ENCODE measurements at regions not wholly inside any gene's neighbourhood (a gene's known extent, or its start where the extent isn't known, plus 50 kb on each side); places are given as distances from the start of the nearest gene placed in this dataset.
"Not testable (repeated sequence)": the region's sequence is repeated elsewhere in the genome, so short reads cannot be mapped to it uniquely, and the experiment has no call there.

DNA sequence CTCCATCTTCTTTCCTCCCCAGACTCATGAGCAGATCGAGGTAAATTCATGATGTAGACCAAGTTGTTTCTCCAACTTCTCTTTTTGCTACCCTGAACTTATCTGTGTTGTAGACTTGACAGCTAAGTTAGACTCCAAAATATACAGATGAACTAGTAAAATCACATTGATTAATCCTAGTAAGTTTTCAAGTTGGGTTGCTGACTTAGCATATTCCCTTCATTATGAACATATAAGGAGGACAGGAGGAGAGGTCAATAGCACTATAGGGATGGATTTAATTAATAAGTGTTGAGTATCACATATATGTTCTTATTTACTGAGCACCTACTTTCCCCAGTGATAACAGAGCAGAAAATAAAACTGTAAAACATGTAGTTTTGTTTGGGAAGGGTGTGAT is 227.3 kb downstream of the TINAG start:
- Mint-ChIP-seq H3K4me3 (no peak overlapping the region), H3K36me3 (no peaks in the 10 kb centered on the region), H3K9me3 (peaks cover 6 to 16% (median 6%) of the 10 kb centered on the region in 3 donors), H3K27me3 (no peaks in the 10 kb centered on the region), H3K4me1 (no peaks in the 10 kb centered on the region), H3K27ac (no peak overlapping the region)
- ChIA-PET POLR2A (no interaction called here), CTCF (no interaction called here)
- Histone ChIP-seq H3K27ac (ENCODE audit: low read length) (no peak overlapping the region), H3K4me3 (ENCODE audit: control insufficient read depth in 1 of 2, extremely low read depth in 1 of 2, low read length in 1 of 2) (no peak overlapping the region), H3K9me3 (no peaks in the 10 kb centered on the region), H3K36me3 (ENCODE audit: control insufficient read depth in 2 of 2, extremely low read depth in 1 of 2, insufficient read depth in 1 of 2, low read length in 1 of 2) (no peaks in the 10 kb centered on the region), H3K4me1 (ENCODE audit: control insufficient read depth in 1 of 2, extremely low read depth in 1 of 2, insufficient read depth in 2 of 2, low read length in 2 of 2) (no peaks in the 10 kb centered on the region), H3K27me3 (replicated peaks in 1 of 2; ENCODE audit: control insufficient read depth in 2 of 2, extremely low read depth in 1 of 2, insufficient read depth in 2 of 2, low read length in 1 of 2) (no peaks in the 10 kb centered on the region)
- ATAC-seq (replicated peaks in 1 of 4) (no peak), DNase-seq (no peak)
- WGBS (ENCODE audit: insufficient coverage) = no CpG with 5 or more reads among the region's 1 CpG

DNA sequence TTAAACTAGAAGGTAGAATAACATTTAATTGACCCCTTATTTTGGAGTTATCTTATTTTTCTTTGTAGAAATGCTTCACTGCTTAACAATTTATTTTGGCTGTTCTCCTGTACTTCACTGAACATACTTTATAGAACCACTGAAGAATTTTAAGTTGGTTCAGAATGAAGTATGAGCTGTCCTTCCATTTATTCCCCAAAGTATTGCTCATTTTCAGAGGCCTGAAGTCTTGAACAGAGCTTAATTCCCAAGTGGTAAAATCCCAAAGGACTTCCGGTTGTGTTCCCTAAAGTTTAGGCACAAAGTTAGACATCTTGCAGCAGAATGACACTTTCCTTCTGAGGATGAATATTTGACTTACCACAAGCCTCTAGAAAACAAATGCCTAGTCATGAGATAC is 233.3 kb downstream of the TINAG start:
- ATAC-seq (replicated peaks in 1 of 4) (no peak), DNase-seq (no peak)
- H3K9me3 ChIP-seq = no peaks in the 10 kb centered on the region
- Mint-ChIP-seq H3K4me1 (no peaks in the 10 kb centered on the region), H3K27ac (no peak overlapping the region), H3K4me3 (no peak overlapping the region), H3K27me3 (no peaks in the 10 kb centered on the region), H3K36me3 (no peaks in the 10 kb centered on the region), H3K9me3 (peaks cover 10 to 24% (median 14%) of the 10 kb centered on the region in 3 donors)
- WGBS (ENCODE audit: insufficient coverage) = 100% methylated on average over 1 of the region's 1 CpG
- no peaks in the 10 kb centered on the region for H3K36me3 ChIP-seq (ENCODE audit: control insufficient read depth in 2 of 2, extremely low read depth in 1 of 2, insufficient read depth in 1 of 2, low read length in 1 of 2)
- H3K27me3 ChIP-seq (replicated peaks in 1 of 2; ENCODE audit: control insufficient read depth in 2 of 2, extremely low read depth in 1 of 2, insufficient read depth in 2 of 2, low read length in 1 of 2) = no peaks in the 10 kb centered on the region
- H3K27ac ChIP-seq (ENCODE audit: low read length) = no peak overlapping the region
- ChIA-PET POLR2A (no interaction called here), CTCF (no interaction called here)
- H3K4me1 ChIP-seq (ENCODE audit: control insufficient read depth in 1 of 2, extremely low read depth in 1 of 2, insufficient read depth in 2 of 2, low read length in 2 of 2) = no peaks in the 10 kb centered on the region
- no peak overlapping the region for H3K4me3 ChIP-seq (ENCODE audit: control insufficient read depth in 1 of 2, extremely low read depth in 1 of 2, low read length in 1 of 2)

DNA sequence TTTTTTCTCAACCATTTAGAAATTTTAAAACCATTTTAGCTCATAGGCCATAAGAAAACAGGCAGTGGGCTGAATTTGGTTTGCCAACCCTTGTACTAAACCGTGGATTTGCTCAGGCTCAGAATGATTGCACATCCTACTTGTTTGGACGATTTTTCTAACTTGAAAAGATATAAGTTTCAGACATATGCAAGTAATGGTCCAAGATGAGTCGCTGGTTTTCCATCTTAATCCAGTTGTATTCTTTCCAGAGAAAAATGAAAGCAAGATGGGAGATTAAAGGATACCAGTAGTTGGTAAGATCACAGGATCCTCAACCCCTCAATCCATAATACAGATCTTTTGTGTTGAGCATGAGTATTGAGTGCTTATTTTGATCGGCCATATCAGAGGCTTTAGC is 250.9 kb downstream of the TINAG start:
- H3K27ac ChIP-seq (ENCODE audit: low read length) = no peak overlapping the region
- POLR2A ChIA-PET = no interaction called here
- Mint-ChIP-seq H3K4me3 (no peak overlapping the region), H3K27me3 (no peaks in the 10 kb centered on the region), H3K4me1 (no peaks in the 10 kb centered on the region), H3K27ac (no peak overlapping the region), H3K36me3 (no peaks in the 10 kb centered on the region), H3K9me3 (peaks cover 2 to 25% (median 12%) of the 10 kb centered on the region in 3 donors)
- H3K27me3 ChIP-seq (replicated peaks in 1 of 2; ENCODE audit: control insufficient read depth in 2 of 2, extremely low read depth in 1 of 2, insufficient read depth in 2 of 2, low read length in 1 of 2) = no peaks in the 10 kb centered on the region
- H3K4me1 ChIP-seq (ENCODE audit: control insufficient read depth in 1 of 2, extremely low read depth in 1 of 2, insufficient read depth in 2 of 2, low read length in 2 of 2) = no peaks in the 10 kb centered on the region
- H3K36me3 ChIP-seq (ENCODE audit: control insufficient read depth in 2 of 2, extremely low read depth in 1 of 2, insufficient read depth in 1 of 2, low read length in 1 of 2) = no peaks in the 10 kb centered on the region
- WGBS (ENCODE audit: insufficient coverage) = 66% methylated on average over 2 of the region's 4 CpGs
- ATAC-seq (replicated peaks in 1 of 4) (no peak), DNase-seq (no peak)
- no peak overlapping the region for H3K4me3 ChIP-seq (ENCODE audit: control insufficient read depth in 1 of 2, extremely low read depth in 1 of 2, low read length in 1 of 2)
- H3K9me3 ChIP-seq = no peaks in the 10 kb centered on the region
- CTCF ChIA-PET = no interaction called here

DNA sequence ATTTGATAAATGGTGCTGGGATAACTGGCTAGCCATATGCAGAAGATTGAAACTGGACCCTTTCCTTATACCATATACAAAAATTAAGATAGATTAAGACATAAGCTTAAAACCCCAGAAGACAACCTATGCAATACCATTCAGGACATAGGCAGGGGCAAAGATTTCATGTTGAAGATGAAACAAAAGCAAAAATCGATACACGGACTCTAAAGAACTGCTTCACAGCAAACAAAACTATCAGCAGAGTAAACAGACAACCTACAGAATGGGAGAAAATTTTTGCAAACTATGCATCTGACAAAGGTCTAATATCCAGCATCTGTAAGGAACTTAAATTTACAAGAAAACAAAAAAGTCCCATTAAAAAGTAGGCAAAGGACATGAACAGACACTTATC is 255.9 kb downstream of the TINAG start:
- H3K27me3 Mint-ChIP-seq; DNase-seq; H3K4me3 Mint-ChIP-seq; H3K4me3 ChIP-seq (ENCODE audit: control insufficient read depth in 1 of 2, extremely low read depth in 1 of 2, low read length in 1 of 2); CTCF ChIA-PET; ATAC-seq (replicated peaks in 1 of 4); H3K4me1 ChIP-seq (ENCODE audit: control insufficient read depth in 1 of 2, extremely low read depth in 1 of 2, insufficient read depth in 2 of 2, low read length in 2 of 2); H3K27ac ChIP-seq (ENCODE audit: low read length); H3K36me3 Mint-ChIP-seq; H3K27me3 ChIP-seq (replicated peaks in 1 of 2; ENCODE audit: control insufficient read depth in 2 of 2, extremely low read depth in 1 of 2, insufficient read depth in 2 of 2, low read length in 1 of 2); H3K27ac Mint-ChIP-seq; H3K9me3 ChIP-seq; H3K36me3 ChIP-seq (ENCODE audit: control insufficient read depth in 2 of 2, extremely low read depth in 1 of 2, insufficient read depth in 1 of 2, low read length in 1 of 2); H3K4me1 Mint-ChIP-seq; POLR2A ChIA-PET: not testable (repeated sequence)
- H3K9me3 Mint-ChIP-seq = peaks cover 0 to 29% (median 5%) of the 10 kb centered on the region in 3 donors
- no CpG with 5 or more reads among the region's 2 CpGs for WGBS (ENCODE audit: insufficient coverage)

DNA sequence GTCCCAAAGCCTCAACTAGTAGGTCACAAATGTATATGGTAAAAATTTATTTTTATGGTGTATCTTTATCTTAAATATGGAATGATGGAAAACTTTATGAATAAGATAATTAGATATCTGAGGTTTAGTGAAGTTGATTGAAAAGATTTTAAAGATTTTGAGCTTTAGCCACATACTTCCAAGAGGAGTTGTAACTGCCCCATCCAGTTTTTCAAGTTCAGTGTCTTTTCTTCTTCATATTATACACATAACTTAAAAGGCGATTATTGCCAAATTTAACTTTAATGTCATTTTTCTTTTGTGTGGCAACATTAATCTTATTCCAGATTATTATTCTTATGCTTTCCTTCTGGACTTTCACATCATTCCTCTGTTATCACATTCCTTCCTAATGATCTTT is 266.4 kb downstream of the TINAG start:
- H3K4me3 ChIP-seq (ENCODE audit: control insufficient read depth in 1 of 2, extremely low read depth in 1 of 2, low read length in 1 of 2) = no peak overlapping the region
- Mint-ChIP-seq H3K36me3 (no peaks in the 10 kb centered on the region), H3K9me3 (peaks cover 0 to 18% (median 5%) of the 10 kb centered on the region in 3 donors), H3K4me1 (no peaks in the 10 kb centered on the region), H3K27me3 (no peaks in the 10 kb centered on the region), H3K27ac (no peak overlapping the region), H3K4me3 (no peak overlapping the region)
- H3K36me3 ChIP-seq (ENCODE audit: control insufficient read depth in 2 of 2, extremely low read depth in 1 of 2, insufficient read depth in 1 of 2, low read length in 1 of 2) = no peaks in the 10 kb centered on the region
- ChIA-PET POLR2A (interaction anchor here in 1 of 2 donors (0.6 kb wide), 1 partner anchor 69 kb away, joined by 4 read pairs; no protein-coding TSS in a partner anchor), CTCF (no interaction called here)
- ATAC-seq (replicated peaks in 1 of 4) (no peak), DNase-seq (no peak)
- no CpG with 5 or more reads among the region's 1 CpG for WGBS (ENCODE audit: insufficient coverage)
- no peak overlapping the region for H3K27ac ChIP-seq (ENCODE audit: low read length)
- H3K9me3 ChIP-seq = no peaks in the 10 kb centered on the region
- no peaks in the 10 kb centered on the region for H3K4me1 ChIP-seq (ENCODE audit: control insufficient read depth in 1 of 2, extremely low read depth in 1 of 2, insufficient read depth in 2 of 2, low read length in 2 of 2)
- H3K27me3 ChIP-seq (replicated peaks in 1 of 2; ENCODE audit: control insufficient read depth in 2 of 2, extremely low read depth in 1 of 2, insufficient read depth in 2 of 2, low read length in 1 of 2) = no peaks in the 10 kb centered on the region

DNA sequence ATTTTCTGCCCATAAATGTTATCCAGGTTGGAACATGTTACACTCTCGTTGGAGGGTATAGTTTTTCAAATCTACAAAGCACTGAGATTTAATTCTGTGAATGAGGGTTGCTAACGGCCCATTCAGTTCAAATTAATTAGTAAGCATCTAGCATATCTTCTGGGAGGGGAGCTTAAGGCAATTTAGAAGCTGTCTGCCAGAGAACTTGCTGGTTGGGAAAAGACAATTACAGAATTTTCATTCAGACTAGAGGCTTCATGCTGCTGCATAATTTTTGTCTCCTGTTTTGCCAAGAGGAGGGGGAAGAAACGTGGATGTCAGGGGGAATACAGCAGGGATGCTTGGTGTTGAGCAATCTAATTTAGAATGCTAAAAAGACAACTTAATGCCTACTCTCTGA is 268.3 kb upstream of the FAM83B start:
- Histone ChIP-seq H3K27ac (ENCODE audit: low read length) (no peak overlapping the region), H3K4me1 (ENCODE audit: control insufficient read depth in 1 of 2, extremely low read depth in 1 of 2, insufficient read depth in 2 of 2, low read length in 2 of 2) (no peaks in the 10 kb centered on the region), H3K27me3 (replicated peaks in 1 of 2; ENCODE audit: control insufficient read depth in 2 of 2, extremely low read depth in 1 of 2, insufficient read depth in 2 of 2, low read length in 1 of 2) (no peaks in the 10 kb centered on the region), H3K36me3 (ENCODE audit: control insufficient read depth in 2 of 2, extremely low read depth in 1 of 2, insufficient read depth in 1 of 2, low read length in 1 of 2) (no peaks in the 10 kb centered on the region), H3K4me3 (ENCODE audit: control insufficient read depth in 1 of 2, extremely low read depth in 1 of 2, low read length in 1 of 2) (no peak overlapping the region), H3K9me3 (no peaks in the 10 kb centered on the region)
- no peak for DNase-seq
- no peaks in the 10 kb centered on the region for H3K4me1 Mint-ChIP-seq
- H3K27ac Mint-ChIP-seq = no peak overlapping the region
- no CpG with 5 or more reads among the region's 3 CpGs for WGBS (ENCODE audit: insufficient coverage)
- H3K27me3 Mint-ChIP-seq = no peaks in the 10 kb centered on the region
- ChIA-PET POLR2A (no interaction called here), CTCF (no interaction called here)
- H3K36me3 Mint-ChIP-seq = no peaks in the 10 kb centered on the region
- ATAC-seq (replicated peaks in 1 of 4) = no peak
- H3K9me3 Mint-ChIP-seq = peaks cover 4 to 25% (median 6%) of the 10 kb centered on the region in 3 donors
- no peak overlapping the region for H3K4me3 Mint-ChIP-seq

DNA sequence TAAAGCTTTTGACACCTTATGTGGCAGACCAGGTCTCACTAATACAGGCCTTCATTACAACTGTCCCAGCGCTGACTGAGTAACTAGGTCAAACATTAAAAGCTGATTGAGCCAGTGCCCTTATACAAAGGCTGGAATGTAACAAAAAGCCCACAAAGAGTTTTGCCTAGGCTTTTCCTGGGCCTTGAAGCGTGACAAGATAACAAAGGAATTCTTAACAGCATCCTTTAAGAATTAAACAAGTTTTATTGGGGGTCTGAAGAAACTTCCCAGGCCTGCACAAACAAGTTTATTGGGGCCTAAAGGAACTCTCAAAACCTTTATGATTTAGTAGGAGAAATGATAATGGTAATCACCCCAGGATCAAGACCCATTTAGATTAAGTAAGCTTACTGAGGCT is 267.6 kb upstream of the FAM83B start:
- no peaks in the 10 kb centered on the region for H3K9me3 ChIP-seq
- ChIA-PET CTCF (interaction anchor here in 1 of 2 donors (0.5 kb wide), 1 partner anchor 501 kb away, joined by 7 read pairs; no protein-coding TSS in a partner anchor), POLR2A (no interaction called here)
- no peak overlapping the region for H3K4me3 ChIP-seq (ENCODE audit: control insufficient read depth in 1 of 2, extremely low read depth in 1 of 2, low read length in 1 of 2)
- H3K36me3 ChIP-seq (ENCODE audit: control insufficient read depth in 2 of 2, extremely low read depth in 1 of 2, insufficient read depth in 1 of 2, low read length in 1 of 2) = no peaks in the 10 kb centered on the region
- ATAC-seq (replicated peaks in 1 of 4) = no peak
- WGBS (ENCODE audit: insufficient coverage) = 50% methylated on average over 1 of the region's 2 CpGs
- H3K27ac Mint-ChIP-seq = no peak overlapping the region
- no peaks in the 10 kb centered on the region for H3K36me3 Mint-ChIP-seq
- H3K4me1 ChIP-seq (ENCODE audit: control insufficient read depth in 1 of 2, extremely low read depth in 1 of 2, insufficient read depth in 2 of 2, low read length in 2 of 2) = no peaks in the 10 kb centered on the region
- H3K4me3 Mint-ChIP-seq = no peak overlapping the region
- no peaks in the 10 kb centered on the region for H3K27me3 ChIP-seq (replicated peaks in 1 of 2; ENCODE audit: control insufficient read depth in 2 of 2, extremely low read depth in 1 of 2, insufficient read depth in 2 of 2, low read length in 1 of 2)
- H3K27me3 Mint-ChIP-seq = no peaks in the 10 kb centered on the region
- no peaks in the 10 kb centered on the region for H3K4me1 Mint-ChIP-seq
- no peak overlapping the region for H3K27ac ChIP-seq (ENCODE audit: low read length)
- no peak for DNase-seq
- H3K9me3 Mint-ChIP-seq = peaks cover 6 to 33% (median 9%) of the 10 kb centered on the region in 3 donors

All from T-cell (primary cell).